Astrocyte (in vitro differentiated cells and primary cell): ENCODE measurements at regions not wholly inside any gene's neighbourhood (a gene's known extent, or its start where the extent isn't known, plus 50 kb on each side); places are given as distances from the start of the nearest gene placed in this dataset.
"Not testable (repeated sequence)": the region's sequence is repeated elsewhere in the genome, so short reads cannot be mapped to it uniquely, and the experiment has no call there.

Experiments
- EZH2 ChIP-seq: IDR thresholded peaks from 2 replicates; pipeline ENCODE4 v1.6.1; 2012; ENCODE audit warnings: mild to moderate bottlenecking, low read length, inconsistent platforms; ENCODE audit not compliant: insufficient read depth
- TF ChIP-seq, protein P1 (sequence below): IDR thresholded peaks from 2 replicates; pipeline ENCODE4 v1.5.1; 2011; ENCODE audit warnings: low read depth, mild to moderate bottlenecking, inconsistent platforms, low read length, moderate library complexity; ENCODE audit not compliant: insufficient read depth

- TF ChIP-seq, protein P1, sequence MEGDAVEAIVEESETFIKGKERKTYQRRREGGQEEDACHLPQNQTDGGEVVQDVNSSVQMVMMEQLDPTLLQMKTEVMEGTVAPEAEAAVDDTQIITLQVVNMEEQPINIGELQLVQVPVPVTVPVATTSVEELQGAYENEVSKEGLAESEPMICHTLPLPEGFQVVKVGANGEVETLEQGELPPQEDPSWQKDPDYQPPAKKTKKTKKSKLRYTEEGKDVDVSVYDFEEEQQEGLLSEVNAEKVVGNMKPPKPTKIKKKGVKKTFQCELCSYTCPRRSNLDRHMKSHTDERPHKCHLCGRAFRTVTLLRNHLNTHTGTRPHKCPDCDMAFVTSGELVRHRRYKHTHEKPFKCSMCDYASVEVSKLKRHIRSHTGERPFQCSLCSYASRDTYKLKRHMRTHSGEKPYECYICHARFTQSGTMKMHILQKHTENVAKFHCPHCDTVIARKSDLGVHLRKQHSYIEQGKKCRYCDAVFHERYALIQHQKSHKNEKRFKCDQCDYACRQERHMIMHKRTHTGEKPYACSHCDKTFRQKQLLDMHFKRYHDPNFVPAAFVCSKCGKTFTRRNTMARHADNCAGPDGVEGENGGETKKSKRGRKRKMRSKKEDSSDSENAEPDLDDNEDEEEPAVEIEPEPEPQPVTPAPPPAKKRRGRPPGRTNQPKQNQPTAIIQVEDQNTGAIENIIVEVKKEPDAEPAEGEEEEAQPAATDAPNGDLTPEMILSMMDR, result not testable (repeated sequence)
- not testable (repeated sequence) for TF ChIP-seq EZH2
These were observed 199.4 kb downstream of the BCR start for GRCh38 chr22:23379540-23380229.
